Spleen (tissue), 7 donors: ENCODE measurements at regions not wholly inside any gene's neighbourhood (a gene's known extent, or its start where the extent isn't known, plus 50 kb on each side); places are given as distances from the start of the nearest gene placed in this dataset.

ENCODE experiments used
- CTCF ChIP-seq, 11 experiments: fragments of 200-600 bp in 7 of 11; fragments of 450-650 bp in 4 of 11; sonication (generic) in 4 of 11; IDR thresholded peaks in 8 of 11; conservative IDR thresholded peaks in 3 of 11; 1 replicate in 7 of 11; 2 replicates in 4 of 11; pipeline versions ENCODE4 v1.4.0 to v1.8.0; 2016 to 2021; ENCODE audit warnings: antibody characterized with exemption in 11 of 11, inconsistent platforms in 4 of 11, mild to moderate bottlenecking in 1 of 11
- POLR2AphosphoS5 ChIP-seq, 3 donors: sonication (generic); formaldehyde crosslinking; IDR thresholded peaks; one replicate each; pipeline ENCODE4 v1.5.1; 2017; ENCODE audit warnings: antibody characterized with exemption in 3 of 3
- donor health status: DM: no; HTN: no; CAD: no; lungs with moderate emphysema.
- donor health status: DM: no; HTN: no; CAD: no.
- donor health status: DM: no; HTN: no; CAD: no.

DNA sequence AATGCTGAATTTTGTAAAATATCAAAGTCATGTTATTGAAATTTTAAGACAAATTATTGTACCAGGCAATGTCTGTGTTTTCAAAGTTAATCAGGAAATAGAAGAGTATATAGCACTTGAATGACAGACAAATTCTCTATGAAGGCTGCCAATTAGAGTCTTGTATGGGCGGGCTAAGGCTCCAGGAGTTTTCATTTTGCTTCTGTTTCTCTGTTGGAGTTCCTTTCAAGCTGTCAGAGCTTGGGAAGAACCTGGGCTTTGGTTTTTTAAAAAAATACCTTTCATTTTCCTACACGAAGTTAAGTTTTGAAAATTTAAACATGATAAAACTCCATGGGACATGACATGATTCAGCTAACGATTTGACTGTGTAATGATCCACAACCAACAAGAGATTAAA lies 339.0 kb upstream of the KCNH7 start:
- TF ChIP-seq CTCF (IDR thresholded peaks at IDR 0.05 in 8 of 11, conservative IDR thresholded peaks at IDR 0.05 in 3 of 11) (no peak), POLR2AphosphoS5 (IDR thresholded peaks at IDR 0.05) (no peak)
